Testis (tissue), 2 donors: ENCODE measurements at regions not wholly inside any gene's neighbourhood (a gene's known extent, or its start where the extent isn't known, plus 50 kb on each side); places are given as distances from the start of the nearest gene placed in this dataset.

Experiments used
- DNase-seq: peaks from one replicate; pipeline ENCODE4 v3.0.0-alpha.2; 2019
- H3K27ac ChIP-seq, 2 donors: fragments of 200-600 bp; sonication (generic); one replicate each; pipeline ENCODE4 v1.5.1; 2019
- H3K27me3 ChIP-seq: fragments of 200-600 bp; sonication (generic); one replicate; pipeline ENCODE4 v1.5.1; 2019
- H3K36me3 ChIP-seq: fragments of 200-600 bp; sonication (generic); one replicate; pipeline ENCODE4 v1.5.1; 2017; ENCODE audit warnings: low read depth; ENCODE audit errors: missing control alignments
- H3K4me1 ChIP-seq: fragments of 200-600 bp; sonication (generic); one replicate; pipeline ENCODE4 v1.5.1; 2019
- H3K4me3 ChIP-seq, 2 donors: fragments of 200-600 bp; sonication (generic); one replicate each; pipeline ENCODE4 v1.5.1; 2017 to 2019
- H3K9me3 ChIP-seq: fragments of 200-600 bp; sonication (generic); one replicate; pipeline ENCODE4 v1.5.1; 2017
- CTCF ChIP-seq, 3 experiments: fragments of 450-650 bp in 2 of 3; fragments of 200-600 bp in 1 of 3; sonication (generic) in 1 of 3; IDR thresholded peaks; one replicate each; pipeline ENCODE4 v1.5.1; 2016 to 2019; ENCODE audit warnings: antibody characterized with exemption in 3 of 3, mild to moderate bottlenecking in 2 of 3, moderate library complexity in 1 of 3
- POLR2A ChIP-seq: fragments of 450-650 bp; IDR thresholded peaks from one replicate; pipeline ENCODE4 v1.6.1; 2017; ENCODE audit warnings: antibody characterized with exemption, mild to moderate bottlenecking, moderate library complexity
- WGBS, 2 donors: methylation state at CpG; one replicate each; pipeline ENCODE4 v1.1.5; 2018; 5-methylcytosine and 5-hydroxymethylcytosine counted together
- intact Hi-C: fragments of 100-400 bp; cut with DNase I; formaldehyde crosslinking; loops from one replicate; pipeline ENCODE4 v1.15.1; 2023; ENCODE audit warnings: low total_unique reads

GRCh38 chr10:23813687-23814086 is 374.8 kb downstream of the OTUD1 start:
- no peaks in the 10 kb centered on the region for H3K36me3 ChIP-seq
- no peak overlapping the region for H3K27ac ChIP-seq
- no peak overlapping the region for H3K4me3 ChIP-seq
- TF ChIP-seq POLR2A (no peak), CTCF (IDR thresholded peaks at IDR 0.05) (no peak)
- intact Hi-C loops = no loop called here
- no peak for DNase-seq
- no peaks in the 10 kb centered on the region for H3K9me3 ChIP-seq
- no peaks in the 10 kb centered on the region for H3K4me1 ChIP-seq
- H3K27me3 ChIP-seq = no peaks in the 10 kb centered on the region
- WGBS, 2 donors = 81 to 88% methylated on average over 3 of the region's 3 CpGs

- no peaks in the 10 kb centered on the region for H3K4me1 ChIP-seq
- no peaks in the 10 kb centered on the region for H3K27me3 ChIP-seq
- WGBS, 2 donors = 45 to 51% methylated on average over 3 of the region's 3 CpGs
- no peak for DNase-seq
- TF ChIP-seq POLR2A (no peak), CTCF (IDR thresholded peaks at IDR 0.05) (no peak)
- H3K4me3 ChIP-seq = no peak overlapping the region
- H3K9me3 ChIP-seq = no peaks in the 10 kb centered on the region
- H3K27ac ChIP-seq = no peak overlapping the region
- no peaks in the 10 kb centered on the region for H3K36me3 ChIP-seq
- intact Hi-C loops = no loop called here
Observed at GRCh38 chr10:23818484-23818883, 379.6 kb downstream of the OTUD1 start.

- Histone ChIP-seq H3K4me3 (no peak overlapping the region), H3K36me3 (no peaks in the 10 kb centered on the region), H3K4me1 (no peaks in the 10 kb centered on the region), H3K27ac (no peak overlapping the region), H3K27me3 (no peaks in the 10 kb centered on the region), H3K9me3 (no peaks in the 10 kb centered on the region)
- intact Hi-C loops = no loop called here
- 83 to 90% methylated on average over 3 of the region's 3 CpGs for WGBS, 2 donors
- no peak for DNase-seq
- TF ChIP-seq CTCF (IDR thresholded peaks at IDR 0.05) = no peak
- no peak for TF ChIP-seq POLR2A
Observed at GRCh38 chr10:23820792-23821191, 381.9 kb downstream of the OTUD1 start.

GRCh38 chr10:23824822-23825221 is 384.1 kb upstream of the KIAA1217 start:
- WGBS, 2 donors = 79 to 82% methylated on average over 4 of the region's 4 CpGs
- H3K27me3 ChIP-seq = no peaks in the 10 kb centered on the region
- no peaks in the 10 kb centered on the region for H3K36me3 ChIP-seq
- no peak overlapping the region for H3K4me3 ChIP-seq
- intact Hi-C loops = no loop called here
- no peak for DNase-seq
- no peak for TF ChIP-seq CTCF (IDR thresholded peaks at IDR 0.05)
- no peak for TF ChIP-seq POLR2A
- H3K9me3 ChIP-seq = no peaks in the 10 kb centered on the region
- no peak overlapping the region for H3K27ac ChIP-seq
- no peaks in the 10 kb centered on the region for H3K4me1 ChIP-seq

- no peak overlapping the region for H3K27ac ChIP-seq
- H3K9me3 ChIP-seq = no peaks in the 10 kb centered on the region
- no peak for TF ChIP-seq POLR2A
- no peak for TF ChIP-seq CTCF (IDR thresholded peaks at IDR 0.05)
- intact Hi-C loops = no loop called here
- no peaks in the 10 kb centered on the region for H3K4me1 ChIP-seq
- DNase-seq = peak; percentile 38
- H3K27me3 ChIP-seq = no peaks in the 10 kb centered on the region
- H3K36me3 ChIP-seq = no peaks in the 10 kb centered on the region
- H3K4me3 ChIP-seq = no peak overlapping the region
- WGBS, 2 donors = 22 to 23% methylated on average over 9 of the region's 9 CpGs
Observed at GRCh38 chr10:23826421-23826820, 382.5 kb upstream of the KIAA1217 start.
